GM18526 (cell line): ENCODE measurements at regions not wholly inside any gene's neighbourhood (a gene's known extent, or its start where the extent isn't known, plus 50 kb on each side); places are given as distances from the start of the nearest gene placed in this dataset.

Experiments
- POLR2A ChIP-seq: IDR thresholded peaks from 3 replicates; pipeline ENCODE4 v1.6.1; 2011; ENCODE audit not compliant: insufficient read length; ENCODE audit errors: extremely low read depth

DNA sequence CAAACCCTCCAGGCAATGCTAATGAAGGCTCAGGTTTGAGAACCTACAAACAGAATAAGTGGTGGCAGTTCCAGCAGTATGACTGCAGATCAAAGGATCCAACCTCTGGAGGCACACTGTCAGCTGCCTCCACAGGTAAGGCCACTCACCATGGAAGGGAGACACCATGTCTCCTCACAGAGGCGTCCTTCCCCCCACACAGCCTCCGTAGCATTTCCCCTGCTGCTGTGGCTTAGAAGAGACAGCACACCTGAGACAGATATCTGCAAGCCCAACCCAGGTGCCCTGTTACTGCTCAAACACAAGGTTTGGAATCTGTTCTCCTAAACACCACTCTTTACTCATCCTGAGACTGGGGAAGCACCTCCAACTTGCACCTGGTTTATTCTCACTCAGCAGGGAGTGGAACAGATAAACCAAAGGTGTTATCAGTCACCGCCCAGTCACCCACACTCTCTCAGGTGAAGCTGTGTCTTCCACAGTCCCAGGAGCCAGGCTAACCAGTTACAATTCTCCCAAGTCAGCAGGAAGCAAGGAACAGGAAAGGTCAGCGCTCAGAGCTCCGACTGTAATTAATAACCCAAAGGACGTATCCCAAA is 311.2 kb downstream of the FOXO1 start:
- TF ChIP-seq POLR2A: no peak

- TF ChIP-seq POLR2A: no peak
These were observed 310.4 kb downstream of the FOXO1 start for GRCh38 chr13:40356011-40356410.

- no peak for TF ChIP-seq POLR2A
These were observed 303.9 kb downstream of the FOXO1 start for GRCh38 chr13:40362502-40362901.

- TF ChIP-seq POLR2A: no peak
These were observed 302.8 kb downstream of the FOXO1 start for GRCh38 chr13:40363653-40364052.

DNA sequence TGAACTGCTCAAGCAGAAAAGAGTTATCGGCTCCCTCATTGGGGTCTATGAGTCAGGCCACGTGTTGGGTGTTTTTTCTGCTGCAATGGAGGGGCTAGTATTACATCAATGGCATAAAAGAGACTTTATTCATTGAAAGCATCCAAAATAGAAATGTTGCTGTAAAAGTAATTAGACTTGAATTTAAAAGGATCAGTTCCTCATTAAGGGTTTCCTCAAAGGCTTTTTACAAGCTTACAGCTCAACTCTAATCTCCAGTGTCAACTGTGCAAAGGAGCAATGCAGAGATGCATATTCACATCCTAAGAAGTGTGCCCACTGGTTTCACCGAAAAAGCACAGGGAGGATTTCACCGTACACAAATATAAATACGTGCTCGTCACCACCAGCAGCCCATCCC is 300.3 kb downstream of the FOXO1 start:
- TF ChIP-seq POLR2A: no peak

DNA sequence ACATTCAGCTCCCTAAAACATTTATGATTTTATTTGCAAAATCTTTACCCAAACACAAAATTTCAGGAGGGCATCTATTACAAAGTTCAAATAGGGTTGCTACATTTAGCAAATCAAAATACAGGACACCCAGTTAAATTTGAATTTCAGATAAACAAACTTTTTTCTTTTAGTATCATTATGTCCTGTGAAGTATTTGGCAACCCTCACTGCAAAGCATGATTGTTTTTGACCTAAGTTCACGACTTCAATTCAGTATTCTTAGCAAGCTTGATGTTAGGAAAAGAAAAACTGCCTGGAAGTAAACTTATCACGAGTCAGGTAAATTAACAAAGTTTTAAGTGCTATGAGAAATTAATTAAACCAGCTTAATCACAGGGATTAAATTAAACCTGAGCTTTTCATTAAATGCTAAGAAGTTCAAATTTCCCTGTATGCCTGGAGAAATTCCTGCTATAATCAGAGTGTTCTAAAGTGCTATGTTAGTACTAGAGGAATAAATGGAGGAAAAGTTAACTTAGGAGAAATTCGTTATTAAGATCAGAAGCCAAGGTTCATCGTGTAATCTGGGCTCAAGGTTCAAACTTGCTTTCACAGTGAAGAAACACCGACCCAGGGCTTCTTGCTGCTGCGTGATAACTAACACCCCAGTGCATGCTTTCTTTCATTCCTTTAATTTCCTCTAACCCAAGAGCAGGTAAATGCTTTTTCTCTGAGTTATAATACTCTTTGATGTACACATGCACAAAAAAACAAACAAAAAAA is 298.1 kb downstream of the FOXO1 start:
- TF ChIP-seq POLR2A: no peak

- no peak for TF ChIP-seq POLR2A
These were observed 295.8 kb downstream of the FOXO1 start for GRCh38 chr13:40370661-40371060.

DNA sequence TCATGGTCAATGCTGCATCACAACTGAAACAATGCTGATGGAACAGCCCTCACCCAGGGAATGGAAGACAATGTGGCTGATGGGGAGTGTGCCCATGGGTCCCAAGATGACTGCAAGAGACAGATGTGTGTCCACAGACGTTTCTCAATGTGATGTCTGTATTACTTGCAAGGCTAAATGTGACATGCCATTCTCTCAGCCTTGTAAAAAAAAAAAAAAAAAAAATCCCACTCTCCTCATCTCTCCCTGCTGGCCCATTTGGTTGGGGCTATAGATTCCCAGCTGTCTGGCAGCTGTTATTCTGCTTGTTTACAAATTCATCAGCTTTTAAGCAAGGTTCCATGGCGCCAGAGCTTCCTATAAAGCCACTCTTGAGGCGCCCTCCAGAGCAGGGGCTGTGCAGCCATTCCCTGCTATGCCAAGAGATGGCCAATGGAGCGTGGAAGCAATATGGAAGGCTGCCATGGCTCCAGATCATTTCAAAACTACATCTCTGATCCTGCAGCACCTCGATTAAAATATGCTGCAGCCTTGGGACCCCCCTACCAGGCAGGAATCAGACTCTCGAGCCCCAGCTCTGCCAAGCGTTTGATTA is 294.8 kb downstream of the FOXO1 start:
- no peak for TF ChIP-seq POLR2A

DNA sequence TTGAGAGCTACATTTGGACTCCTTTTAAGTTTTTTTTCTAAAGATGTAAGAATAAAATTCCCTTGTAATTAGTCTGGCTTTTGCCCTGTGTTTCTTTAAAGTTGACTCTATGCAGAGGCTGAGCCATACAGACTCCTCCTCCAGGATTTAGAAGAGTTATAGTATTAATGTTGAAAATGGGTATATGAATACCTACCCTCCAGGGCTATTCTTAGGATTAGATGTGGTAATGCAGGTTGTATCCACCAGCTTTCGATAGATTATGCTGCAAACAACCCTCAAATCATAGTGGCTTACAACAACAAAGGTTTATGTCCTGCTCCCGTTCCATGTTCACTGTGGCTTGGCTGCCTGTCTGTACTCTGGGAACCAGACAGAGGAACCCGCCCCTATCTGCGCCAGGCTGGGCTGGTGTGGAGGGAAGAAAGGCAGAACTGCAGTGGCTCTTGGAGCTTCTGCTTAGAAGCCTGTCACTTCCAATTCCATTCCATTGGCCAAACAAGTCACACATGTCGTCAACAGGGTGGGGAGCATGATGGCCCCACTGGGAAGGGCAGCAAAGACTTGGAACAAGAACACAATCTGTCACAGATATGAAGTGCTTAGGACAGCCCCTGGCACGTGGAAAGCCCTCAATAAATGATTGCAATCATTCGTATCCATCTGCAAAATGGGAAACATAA is 290.8 kb downstream of the FOXO1 start:
- no peak for TF ChIP-seq POLR2A

DNA sequence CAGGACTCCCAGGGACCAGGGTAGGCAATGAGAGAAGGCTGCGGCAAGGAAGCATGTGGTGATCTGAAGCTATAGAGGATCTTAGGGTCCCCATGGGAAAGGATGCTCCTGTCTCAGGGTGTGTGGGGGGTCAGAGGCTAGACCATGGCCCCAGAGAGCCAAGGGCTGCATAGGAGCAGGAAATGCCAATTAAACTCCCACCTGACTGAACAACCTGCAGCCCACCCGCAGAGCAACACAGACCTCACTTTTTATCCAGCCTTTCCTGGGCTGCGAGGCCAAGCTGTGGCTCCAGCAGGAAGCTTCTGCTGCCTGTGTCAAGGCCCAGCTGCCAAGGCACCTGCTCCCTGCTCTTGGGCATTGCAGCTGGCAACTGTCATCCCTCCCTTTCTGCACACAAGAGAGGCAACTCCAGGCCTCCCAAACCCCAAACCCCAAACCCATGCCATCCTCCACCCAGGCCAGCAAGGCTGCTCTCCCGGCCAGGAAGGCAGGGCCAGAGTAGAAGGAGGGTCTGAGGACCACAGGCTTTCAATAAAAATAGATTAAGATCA is 290.1 kb downstream of the FOXO1 start:
- no peak for TF ChIP-seq POLR2A

DNA sequence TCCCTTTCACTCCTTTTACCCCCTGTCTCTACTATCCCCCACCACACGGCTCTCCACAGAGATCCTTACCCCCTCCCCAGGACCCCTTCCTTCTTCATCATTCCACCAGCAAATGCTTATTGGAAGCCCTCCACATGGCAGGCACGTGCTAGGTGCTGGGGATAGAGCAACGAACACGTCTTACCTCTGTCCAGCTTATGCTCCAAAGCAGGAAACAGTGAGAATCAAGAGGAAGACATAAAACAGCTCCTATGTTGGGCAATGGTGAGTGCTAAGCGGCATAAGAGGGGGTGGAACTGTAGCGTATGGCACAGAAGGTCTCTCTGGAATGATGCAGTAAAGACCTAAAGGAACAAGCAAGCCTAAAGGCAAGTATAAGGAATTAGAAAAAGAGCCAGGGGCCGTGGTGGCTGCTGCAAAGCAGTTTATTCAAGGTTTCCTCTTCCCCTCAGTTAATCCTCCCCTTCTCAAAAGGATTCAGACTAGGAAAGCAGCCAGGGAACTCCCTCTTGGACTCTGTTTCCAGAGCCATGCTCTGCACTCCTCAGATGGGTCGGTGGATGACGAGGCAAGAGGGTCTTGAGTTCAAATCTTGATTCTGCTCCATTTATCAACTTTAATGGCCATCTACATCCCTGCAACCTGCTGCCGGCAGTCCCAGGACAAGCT is 289.4 kb downstream of the FOXO1 start:
- TF ChIP-seq POLR2A: no peak

GRCh38 chr13:40377783-40378182 is 288.7 kb downstream of the FOXO1 start:
- no peak for TF ChIP-seq POLR2A

DNA sequence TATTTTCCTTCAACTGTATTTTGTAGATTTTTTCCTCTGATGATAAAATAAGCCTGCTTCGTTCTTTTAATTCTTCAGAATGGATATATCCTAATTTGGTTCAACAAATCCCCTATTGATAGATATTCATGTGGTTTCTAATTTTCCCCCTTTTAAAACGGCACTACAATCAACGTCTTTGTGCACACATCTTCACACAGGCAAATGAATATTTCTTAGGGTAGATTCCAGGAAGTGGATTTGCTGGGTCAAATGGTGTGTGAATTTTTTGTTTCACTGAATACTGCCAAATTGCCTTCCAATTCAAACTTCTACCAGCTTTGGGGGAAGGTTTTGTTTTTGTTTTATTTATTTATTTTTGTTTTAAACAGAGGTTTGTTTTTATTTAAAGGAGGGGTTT is 287.2 kb downstream of the FOXO1 start:
- TF ChIP-seq POLR2A: no peak

DNA sequence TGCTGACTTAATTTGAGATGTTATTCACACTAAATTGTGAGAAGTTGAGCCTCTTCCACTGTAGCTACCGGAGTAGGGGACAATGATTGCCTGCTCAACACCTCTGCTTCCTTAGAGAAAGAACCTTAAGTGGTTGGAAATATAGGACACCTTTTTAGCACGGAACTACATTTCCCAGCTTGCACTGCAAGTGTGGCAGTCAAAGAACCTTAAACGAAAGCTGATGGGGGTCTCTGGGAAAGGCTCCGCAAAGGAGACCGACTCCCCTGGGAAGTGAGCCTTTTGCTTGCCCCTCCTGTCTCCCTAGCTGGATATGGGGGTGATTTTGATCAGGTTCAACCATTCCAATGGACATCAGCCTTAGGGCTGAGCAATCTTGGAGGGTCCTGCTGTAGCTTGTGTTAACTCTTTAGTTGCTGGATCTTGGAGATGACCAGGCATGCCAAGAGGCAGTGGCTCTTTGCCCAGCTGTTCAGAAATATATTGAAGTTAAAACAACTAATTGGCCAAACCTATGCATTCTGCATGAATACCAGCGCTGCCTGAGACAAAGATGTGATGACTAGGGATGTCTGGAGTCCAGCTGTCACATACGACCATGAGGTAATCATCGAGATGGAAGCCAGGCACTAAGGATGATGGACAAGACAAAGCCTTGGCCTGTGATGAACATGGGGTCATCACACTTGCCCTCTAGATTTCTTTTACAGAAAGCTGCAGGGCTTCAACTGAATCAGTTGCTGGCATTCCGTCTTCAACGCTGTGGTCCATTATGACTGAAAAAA is 286.5 kb downstream of the FOXO1 start:
- TF ChIP-seq POLR2A: no peak
